GM23338 (cell line): ENCODE measurements at regions not wholly inside any gene's neighbourhood (a gene's known extent, or its start where the extent isn't known, plus 50 kb on each side); places are given as distances from the start of the nearest gene placed in this dataset.

ENCODE experiments used
- ATAC-seq: fragments of 200-7000 bp; cut with Tn5 transposase; 3 replicates; pipeline ENCODE4 v1.9.1; 2020
- DNase-seq: peaks from one replicate; pipeline ENCODE4 v3.0.0-alpha.2; 2015; ENCODE audit warnings: low spot score
- H2AFZ ChIP-seq: fragments of 200-600 bp; sonication (generic); 2 replicates; pipeline ENCODE4 v1.8.0; 2016; ENCODE audit warnings: antibody characterized with exemption, mild to moderate bottlenecking, moderate library complexity
- H3F3A ChIP-seq: fragments of 200-600 bp; sonication (generic); replicated peaks from 2 replicates; pipeline ENCODE4 v1.8.0; 2017; ENCODE audit warnings: antibody characterized with exemption, mixed run types, low read depth
- H3K27ac ChIP-seq: fragments of 200-600 bp; sonication (generic); 2 replicates; pipeline ENCODE4 v1.6.1; 2016; ENCODE audit warnings: low read depth
- H3K27me3 ChIP-seq: fragments of 200-600 bp; sonication (generic); 2 replicates; pipeline ENCODE4 v1.8.0; 2016; ENCODE audit warnings: mild to moderate bottlenecking, mixed run types, moderate library complexity; ENCODE audit not compliant: insufficient read depth
- H3K36me3 ChIP-seq: fragments of 200-600 bp; sonication (generic); 2 replicates; pipeline ENCODE4 v1.8.0; 2016; ENCODE audit warnings: mild to moderate bottlenecking; ENCODE audit not compliant: insufficient read depth
- H3K4me1 ChIP-seq: fragments of 200-600 bp; sonication (generic); 2 replicates; pipeline ENCODE4 v1.8.0; 2016; ENCODE audit warnings: mild to moderate bottlenecking, moderate library complexity; ENCODE audit not compliant: insufficient read depth
- H3K4me2 ChIP-seq: fragments of 200-600 bp; sonication (generic); 2 replicates; pipeline ENCODE4 v1.7.1; 2017; ENCODE audit warnings: mixed run types
- H3K4me3 ChIP-seq: fragments of 200-600 bp; sonication (generic); 2 replicates; pipeline ENCODE4 v1.6.1; 2016; ENCODE audit warnings: mixed run types
- H3K79me2 ChIP-seq: fragments of 200-600 bp; sonication (generic); replicated peaks from 2 replicates; pipeline ENCODE4 v1.8.0; 2017; ENCODE audit warnings: mild to moderate bottlenecking; ENCODE audit not compliant: insufficient read depth
- H3K9me2 ChIP-seq: fragments of 200-600 bp; sonication (generic); 2 replicates; pipeline ENCODE4 v1.8.0; 2017; ENCODE audit not compliant: insufficient read depth
- H4K20me1 ChIP-seq: fragments of 200-600 bp; sonication (generic); replicated peaks from 2 replicates; pipeline ENCODE4 v1.8.0; 2017; ENCODE audit warnings: mild to moderate bottlenecking; ENCODE audit not compliant: insufficient read depth
- H3K27ac Mint-ChIP-seq: 2 replicates; pipeline ENCODE4 v1.8.0; 2020; ENCODE audit warnings: inconsistent platforms, mild to moderate bottlenecking, moderate library complexity, mixed read lengths
- H3K27me3 Mint-ChIP-seq: 3 replicates; pipeline ENCODE4 v1.8.0; 2022; ENCODE audit warnings: low read depth, mild to moderate bottlenecking, moderate library complexity, mixed read lengths, inconsistent platforms; ENCODE audit not compliant: insufficient read depth, poor library complexity
- H3K36me3 Mint-ChIP-seq: 3 replicates; pipeline ENCODE4 v1.8.0; 2021; ENCODE audit warnings: low read depth, mild to moderate bottlenecking, inconsistent platforms, moderate library complexity, mixed read lengths
- H3K4me1 Mint-ChIP-seq: 3 replicates; pipeline ENCODE4 v1.8.0; 2020; ENCODE audit warnings: mild to moderate bottlenecking, inconsistent platforms, mixed read lengths
- H3K4me3 Mint-ChIP-seq: 3 replicates; pipeline ENCODE4 v1.8.0; 2021; ENCODE audit warnings: moderate library complexity, mild to moderate bottlenecking, inconsistent platforms, mixed read lengths
- H3K9me3 Mint-ChIP-seq: 3 replicates; pipeline ENCODE4 v1.8.0; 2020; ENCODE audit warnings: moderate library complexity, mild to moderate bottlenecking, inconsistent platforms, mixed read lengths
- CREB1 ChIP-seq: fragments of 250-450 bp; sonication (Bioruptor Pico); IDR thresholded peaks from 2 replicates; pipeline ENCODE4 v1.5.0; 2020; ENCODE audit warnings: low read depth, mild to moderate bottlenecking, moderate library complexity
- CTCF ChIP-seq, 2 experiments: fragments of 200-600 bp in 1 of 2; sonication (generic) in 1 of 2; conservative IDR thresholded peaks; 2 replicates each; pipeline versions ENCODE4 v1.5.1 to v1.6.1; 2016 to 2017; ENCODE audit warnings: antibody characterized with exemption in 2 of 2, low read depth in 2 of 2, mild to moderate bottlenecking in 2 of 2, moderate library complexity in 1 of 2
- EZH2 ChIP-seq: fragments of 200-600 bp; sonication (generic); IDR thresholded peaks from one replicate; pipeline ENCODE4 v1.8.0; 2017; ENCODE audit warnings: antibody characterized with exemption, mild to moderate bottlenecking, low read depth; ENCODE audit not compliant: unreplicated experiment
- EZH2phosphoT487 ChIP-seq: fragments of 200-600 bp; sonication (generic); IDR thresholded peaks from one replicate; pipeline ENCODE4 v1.8.1; 2018; ENCODE audit warnings: antibody characterized with exemption; ENCODE audit not compliant: unreplicated experiment
- JUNB ChIP-seq: IDR thresholded peaks from one replicate; pipeline ENCODE4 v1.6.1; 2016; ENCODE audit warnings: antibody characterized with exemption; ENCODE audit not compliant: unreplicated experiment
- NANOG ChIP-seq: IDR thresholded peaks from 2 replicates; pipeline ENCODE4 v1.6.1; 2016; ENCODE audit warnings: antibody characterized with exemption, borderline replicate concordance
- REST ChIP-seq: IDR thresholded peaks from one replicate; pipeline ENCODE4 v1.6.1; 2018; ENCODE audit warnings: antibody characterized with exemption; ENCODE audit not compliant: unreplicated experiment
- STAT1 ChIP-seq: IDR thresholded peaks from one replicate; pipeline ENCODE4 v1.6.1; 2016; ENCODE audit warnings: antibody characterized with exemption; ENCODE audit not compliant: unreplicated experiment
- ZNF114 ChIP-seq: fragments of 250-450 bp; sonication (Bioruptor Pico); IDR thresholded peaks from 2 replicates; pipeline ENCODE4 v1.5.0; 2020; ENCODE audit warnings: mild to moderate bottlenecking, moderate library complexity
- ZNF331 ChIP-seq: fragments of 250-450 bp; sonication (Bioruptor Pico); IDR thresholded peaks from 2 replicates; pipeline ENCODE4 v1.5.0; 2020; ENCODE audit warnings: low read depth, mild to moderate bottlenecking, moderate library complexity
- ZNF462 ChIP-seq: fragments of 250-450 bp; sonication (Bioruptor Pico); IDR thresholded peaks from 2 replicates; pipeline ENCODE4 v1.5.0; 2020; ENCODE audit warnings: mild to moderate bottlenecking, moderate library complexity

- no peaks in the 10 kb centered on the region for H3K36me3 ChIP-seq
- H3K9me2 ChIP-seq: no peaks in the 10 kb centered on the region
- no peaks in the 10 kb centered on the region for H3K79me2 ChIP-seq
- peaks cover 36% of the 10 kb centered on the region for H3K4me1 ChIP-seq
- H3K36me3 Mint-ChIP-seq: no peaks in the 10 kb centered on the region
- TF ChIP-seq STAT1 (no peak), CTCF (conservative IDR thresholded peaks at IDR 0.05; ENCODE audit: low read depth in 2 of 2) (no peak), NANOG (no peak), ZNF462 (CRISPR knock-in tag) (no peak), ZNF331 (CRISPR knock-in tag) (no peak), REST (no peak), JUNB (no peak), ZNF114 (CRISPR knock-in tag) (no peak), CREB1 (CRISPR knock-in tag) (no peak), EZH2phosphoT487 (no peak), EZH2 (no peak)
- H2AFZ ChIP-seq: no peak overlapping the region
- peaks cover 14% of the 10 kb centered on the region for H3K27me3 ChIP-seq
- 0 out of 2 replicates have a peak, but pooled peaks cover 9% of the 10 kb centered on the region for H3F3A ChIP-seq
- H3K4me3 Mint-ChIP-seq: no peak overlapping the region
- no peak for ATAC-seq
- no peak overlapping the region for H3K27ac Mint-ChIP-seq
- peaks cover 43% of the 10 kb centered on the region for H3K4me1 Mint-ChIP-seq
- no peak overlapping the region for H3K4me3 ChIP-seq
- H3K4me2 ChIP-seq: no peak overlapping the region
- no peaks in the 10 kb centered on the region for H4K20me1 ChIP-seq
- H3K27me3 Mint-ChIP-seq: peaks cover 6% of the 10 kb centered on the region
- H3K27ac ChIP-seq: no peak overlapping the region
- H3K9me3 Mint-ChIP-seq: no peaks in the 10 kb centered on the region
- DNase-seq: no peak
Measured at GRCh38 chr14:56860441-56860840, 50.2 kb upstream of the OTX2 start.
